Left lung (tissue), 4 donors: ENCODE measurements at regions not wholly inside any gene's neighbourhood (a gene's known extent, or its start where the extent isn't known, plus 50 kb on each side); places are given as distances from the start of the nearest gene placed in this dataset.

Experiments used
- ATAC-seq: fragments of 200-7000 bp; cut with Tn5 transposase; one replicate; pipeline ENCODE4 v1.9.1; 2020; ENCODE audit warnings: moderate library complexity
- DNase-seq, 4 donors: peaks; one replicate each; pipeline ENCODE4 v3.0.0-alpha.2; 2013 to 2020
- H3K27ac ChIP-seq, 2 donors: fragments of 200-600 bp; sonication (generic) in 1 of 2; one replicate each; pipeline versions ENCODE4 v1.5.0 to v1.8.0; 2020 to 2021
- H3K27me3 ChIP-seq, 2 donors: fragments of 200-600 bp; sonication (generic) in 1 of 2; one replicate each; pipeline versions ENCODE4 v1.5.0 to v1.8.0; 2020 to 2021
- H3K36me3 ChIP-seq, 2 donors: fragments of 200-600 bp; sonication (generic) in 1 of 2; one replicate each; pipeline versions ENCODE4 v1.5.0 to v1.8.0; 2020 to 2021
- H3K4me1 ChIP-seq, 2 donors: fragments of 200-600 bp; one replicate each; pipeline ENCODE4 v1.8.0; 2021
- H3K4me3 ChIP-seq, 2 donors: fragments of 200-600 bp; sonication (generic) in 1 of 2; one replicate each; pipeline versions ENCODE4 v1.5.0 to v1.8.0; 2020 to 2021; ENCODE audit warnings: mild to moderate bottlenecking in 1 of 2
- H3K9me3 ChIP-seq, 2 donors: fragments of 200-600 bp; sonication (generic) in 1 of 2; one replicate each; pipeline versions ENCODE4 v1.5.0 to v1.8.0; 2020 to 2021
- CTCF ChIP-seq, 2 donors: fragments of 200-600 bp; sonication (generic) in 1 of 2; IDR thresholded peaks; one replicate each; pipeline versions ENCODE4 v1.5.0 to v1.8.0; 2021; ENCODE audit warnings: antibody characterized with exemption in 2 of 2
- intact Hi-C, 2 donors: fragments of 100-400 bp; cut with DNase I; formaldehyde crosslinking; loops; one replicate each; pipeline versions ENCODE4 v1.11.2 to v1.14.2; 2022
- donor health status: DM: no; HTN: yes; CAD: no.
- donor health status: DM: no; HTN: no; CAD: no.

GRCh38 chr12:128076188-128076587 lies 190.8 kb upstream of the TMEM132C start:
- DNase-seq (no peak), ATAC-seq (no peak)
- intact Hi-C loops: no loop called here
- Histone ChIP-seq H3K36me3 (no peaks in the 10 kb centered on the region), H3K27me3 (no peaks in the 10 kb centered on the region), H3K9me3 (no peaks in the 10 kb centered on the region), H3K4me3 (no peak overlapping the region), H3K4me1 (no peaks in the 10 kb centered on the region), H3K27ac (no peak overlapping the region)
- TF ChIP-seq CTCF (IDR thresholded peaks at IDR 0.05): no peak

DNA sequence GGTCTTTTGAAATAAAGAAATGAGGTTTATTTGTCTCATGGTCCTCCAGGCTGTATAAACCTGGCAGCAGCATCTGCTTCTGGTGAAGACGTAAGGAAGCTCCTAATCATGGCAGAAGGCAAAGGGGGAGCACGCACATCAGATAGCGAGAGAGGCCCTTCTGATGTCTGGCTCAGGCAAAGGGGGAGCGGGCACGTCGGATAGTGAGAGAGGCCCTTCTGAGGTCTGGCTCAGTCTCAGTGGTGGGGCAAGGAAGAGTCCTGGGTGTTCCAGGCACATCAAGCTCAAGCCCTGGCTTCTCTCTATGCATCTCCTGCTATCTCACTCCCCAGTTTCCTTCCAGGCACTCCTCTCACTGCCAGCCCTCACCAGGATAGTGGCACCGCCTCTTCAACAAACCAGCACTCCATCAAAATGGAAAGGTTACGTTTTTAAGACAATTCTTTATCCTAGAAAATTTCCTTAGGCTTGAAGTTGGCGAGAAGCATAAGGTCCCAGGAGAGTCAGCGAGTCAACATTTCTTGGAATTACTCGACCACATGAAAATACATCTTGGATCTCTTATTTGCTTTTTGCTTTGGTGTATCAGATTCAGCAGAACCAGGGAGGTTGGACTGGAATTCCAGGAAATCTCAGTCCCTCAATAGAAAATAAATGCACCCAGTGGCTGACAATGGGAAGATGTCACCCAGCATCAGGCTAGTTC lies 189.6 kb upstream of the TMEM132C start:
- no peak for ATAC-seq
- Histone ChIP-seq H3K9me3 (no peaks in the 10 kb centered on the region), H3K4me1 (no peaks in the 10 kb centered on the region), H3K27ac (no peak overlapping the region), H3K36me3 (no peaks in the 10 kb centered on the region), H3K4me3 (no peak overlapping the region), H3K27me3 (no peaks in the 10 kb centered on the region)
- intact Hi-C loops: no loop called here
- no peak for DNase-seq
- no peak for TF ChIP-seq CTCF (IDR thresholded peaks at IDR 0.05)

DNA sequence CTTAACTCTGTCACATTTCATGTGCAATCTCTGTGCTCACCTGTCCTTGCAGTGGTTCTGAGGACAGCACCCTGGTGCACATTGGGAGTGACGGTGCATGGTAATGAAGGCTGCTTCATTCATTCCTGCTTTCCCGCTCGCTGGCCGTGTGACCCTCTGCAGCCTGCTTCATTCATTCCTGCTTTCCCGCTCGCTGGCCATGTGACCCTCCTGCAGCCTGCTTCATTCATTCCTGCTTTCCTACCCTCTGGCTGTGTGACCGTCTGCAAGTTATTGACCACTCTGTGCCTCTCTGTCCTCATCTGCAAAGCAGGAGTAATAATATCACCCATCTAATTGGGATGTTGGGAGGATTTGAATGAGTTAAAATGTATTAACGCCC lies 189.1 kb upstream of the TMEM132C start:
- Histone ChIP-seq H3K27ac (no peak overlapping the region), H3K36me3 (no peaks in the 10 kb centered on the region), H3K4me1 (no peaks in the 10 kb centered on the region), H3K27me3 (no peaks in the 10 kb centered on the region), H3K9me3 (no peaks in the 10 kb centered on the region), H3K4me3 (no peak overlapping the region)
- DNase-seq (no peak), ATAC-seq (no peak)
- no peak for TF ChIP-seq CTCF (IDR thresholded peaks at IDR 0.05)
- intact Hi-C loops: no loop called here

- DNase-seq (no peak), ATAC-seq (no peak)
- Histone ChIP-seq H3K9me3 (no peaks in the 10 kb centered on the region), H3K27me3 (no peaks in the 10 kb centered on the region), H3K4me1 (no peaks in the 10 kb centered on the region), H3K4me3 (no peak overlapping the region), H3K36me3 (no peaks in the 10 kb centered on the region), H3K27ac (no peak overlapping the region)
- no peak for TF ChIP-seq CTCF (IDR thresholded peaks at IDR 0.05)
- intact Hi-C loops: no loop called here
These were observed 188.5 kb upstream of the TMEM132C start for GRCh38 chr12:128078301-128078971.

DNA sequence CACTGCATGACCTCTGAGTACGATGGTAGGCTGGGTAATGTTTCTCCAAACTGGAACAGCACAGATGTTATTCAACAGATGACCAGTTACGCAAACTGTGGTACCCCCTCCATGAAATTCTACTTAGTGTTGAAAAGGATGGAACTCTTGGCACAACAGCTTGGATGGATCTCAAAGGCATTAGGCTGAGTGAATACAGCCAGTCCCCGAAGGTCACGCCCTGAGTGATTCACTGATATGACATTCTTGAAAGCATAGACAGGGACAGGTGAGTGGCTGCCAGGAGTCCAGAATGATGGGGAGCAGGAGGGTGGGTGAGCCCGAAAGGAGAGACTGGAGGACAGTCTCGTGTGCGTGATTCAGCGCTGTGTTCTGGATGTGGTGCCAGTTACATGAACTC lies 187.5 kb upstream of the TMEM132C start:
- no peak for TF ChIP-seq CTCF (IDR thresholded peaks at IDR 0.05)
- Histone ChIP-seq H3K4me3 (no peak overlapping the region), H3K36me3 (no peaks in the 10 kb centered on the region), H3K4me1 (no peaks in the 10 kb centered on the region), H3K27me3 (no peaks in the 10 kb centered on the region), H3K27ac (no peak overlapping the region), H3K9me3 (no peaks in the 10 kb centered on the region)
- ATAC-seq: no peak
- intact Hi-C loops: no loop called here
- no peak for DNase-seq
